ENCODE measurements at regions not wholly inside any gene's neighbourhood (a gene's known extent, or its start where the extent isn't known, plus 50 kb on each side); places are given as distances from the start of the nearest gene placed in this dataset.
A peak's percentile ranks its signal among the peaks of the same experiment; 100 is the strongest.
"Not testable (repeated sequence)": the region's sequence is repeated elsewhere in the genome, so short reads cannot be mapped to it uniquely, and the experiment has no call there.

- no peak for DNase-seq
Measured at GRCh38 chr7:113207441-113207840, 89.1 kb upstream of the SMIM30 start.

- DNase-seq: no peak
Measured at GRCh38 chr7:113204415-113204814, 86.1 kb upstream of the SMIM30 start.

GRCh38 chr7:113202284-113202683 lies 83.9 kb upstream of the SMIM30 start:
- no peak for DNase-seq

GRCh38 chr7:113200281-113200680 lies 81.9 kb upstream of the SMIM30 start:
- no peak for DNase-seq

GRCh38 chr7:113199841-113200240 lies 81.5 kb upstream of the SMIM30 start:
- DNase-seq: peak; percentile 73

- no peak for DNase-seq
Measured at GRCh38 chr7:113199136-113199535, 80.8 kb upstream of the SMIM30 start.

- no peak for DNase-seq
Measured at GRCh38 chr7:113198226-113198625, 79.9 kb upstream of the SMIM30 start.

GRCh38 chr7:113197274-113197673 lies 78.9 kb upstream of the SMIM30 start:
- peak; percentile 90 for DNase-seq

GRCh38 chr7:113188396-113188795 lies 70.0 kb upstream of the SMIM30 start:
- no peak for DNase-seq

GRCh38 chr7:113179313-113179712 lies 61.0 kb upstream of the SMIM30 start:
- DNase-seq: peak; percentile 60

GRCh38 chr7:113176836-113177235 lies 58.5 kb upstream of the SMIM30 start:
- DNase-seq: no peak

- not testable (repeated sequence) for DNase-seq
Measured at GRCh38 chr7:113176180-113176579, 57.8 kb upstream of the SMIM30 start.

GRCh38 chr7:113175525-113176104 lies 57.3 kb upstream of the SMIM30 start:
- peak; percentile 26 for DNase-seq

- no peak for DNase-seq
Measured at GRCh38 chr7:113172726-113173125, 54.4 kb upstream of the SMIM30 start.

- no peak for DNase-seq
Measured at GRCh38 chr7:113170591-113170990, 52.2 kb upstream of the SMIM30 start.

All from fibroblast of skin of scalp (primary cell).